ENCODE measurements at regions not wholly inside any gene's neighbourhood (a gene's known extent, or its start where the extent isn't known, plus 50 kb on each side); places are given as distances from the start of the nearest gene placed in this dataset.

GRCh38 chr14:65229748-65230728 is 127.7 kb upstream of the MAX start:
- TF ChIP-seq CTCF (conservative IDR thresholded peaks at IDR 0.05) (no peak), ZFX (IDR thresholded peaks at IDR 0.05) (no peak)

Data from C4-2B (cell line).